ENCODE measurements at regions not wholly inside any gene's neighbourhood (a gene's known extent, or its start where the extent isn't known, plus 50 kb on each side); places are given as distances from the start of the nearest gene placed in this dataset.

DNA sequence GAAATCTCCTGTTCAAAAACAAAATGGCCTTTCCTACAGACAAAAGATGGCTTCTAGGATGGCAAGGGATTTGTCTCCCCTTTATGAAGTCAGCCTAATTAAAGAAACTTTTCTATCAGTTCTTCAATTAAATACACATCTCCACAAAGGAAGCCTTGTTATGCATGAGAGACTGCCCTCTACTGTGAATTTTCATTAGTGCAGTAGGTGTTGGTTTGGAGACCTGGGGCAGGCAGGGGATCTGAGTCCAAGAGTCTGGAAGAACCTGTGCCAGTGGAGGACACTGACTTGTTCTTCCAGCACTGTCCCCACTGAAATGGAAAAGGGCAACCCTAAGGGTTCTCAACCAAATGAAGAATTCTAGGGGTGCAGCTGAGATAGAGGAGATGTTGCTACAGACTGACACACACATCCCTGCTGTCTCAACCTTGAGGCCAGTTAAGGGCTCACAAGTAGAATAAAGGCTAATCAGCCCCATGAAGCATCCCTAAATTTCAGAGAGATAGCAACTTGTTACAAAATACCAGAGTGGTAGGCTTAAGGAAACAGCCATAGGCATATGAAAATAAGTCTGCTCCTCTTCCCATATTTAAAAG, 174.0 kb upstream of the PRICKLE2 start:
- TF ChIP-seq, protein P1, sequence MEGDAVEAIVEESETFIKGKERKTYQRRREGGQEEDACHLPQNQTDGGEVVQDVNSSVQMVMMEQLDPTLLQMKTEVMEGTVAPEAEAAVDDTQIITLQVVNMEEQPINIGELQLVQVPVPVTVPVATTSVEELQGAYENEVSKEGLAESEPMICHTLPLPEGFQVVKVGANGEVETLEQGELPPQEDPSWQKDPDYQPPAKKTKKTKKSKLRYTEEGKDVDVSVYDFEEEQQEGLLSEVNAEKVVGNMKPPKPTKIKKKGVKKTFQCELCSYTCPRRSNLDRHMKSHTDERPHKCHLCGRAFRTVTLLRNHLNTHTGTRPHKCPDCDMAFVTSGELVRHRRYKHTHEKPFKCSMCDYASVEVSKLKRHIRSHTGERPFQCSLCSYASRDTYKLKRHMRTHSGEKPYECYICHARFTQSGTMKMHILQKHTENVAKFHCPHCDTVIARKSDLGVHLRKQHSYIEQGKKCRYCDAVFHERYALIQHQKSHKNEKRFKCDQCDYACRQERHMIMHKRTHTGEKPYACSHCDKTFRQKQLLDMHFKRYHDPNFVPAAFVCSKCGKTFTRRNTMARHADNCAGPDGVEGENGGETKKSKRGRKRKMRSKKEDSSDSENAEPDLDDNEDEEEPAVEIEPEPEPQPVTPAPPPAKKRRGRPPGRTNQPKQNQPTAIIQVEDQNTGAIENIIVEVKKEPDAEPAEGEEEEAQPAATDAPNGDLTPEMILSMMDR (IDR thresholded peaks at IDR 0.05), result peak; percentile 63 to 82 (median 72)
- no peak for TF ChIP-seq POLR2A (IDR thresholded peaks at IDR 0.05)
